GM18507 (cell line): ENCODE measurements at regions not wholly inside any gene's neighbourhood (a gene's known extent, or its start where the extent isn't known, plus 50 kb on each side); places are given as distances from the start of the nearest gene placed in this dataset.

Experiments used
- DNase-seq: peaks from one replicate; pipeline ENCODE4 v3.0.0; 2011; ENCODE audit warnings: low read depth; ENCODE audit not compliant: insufficient read length; ENCODE audit errors: extremely low spot score
- FAIRE-seq: peaks from 2 replicates; lab custom pipeline; 2011; peaks lifted over from hg19 to GRCh38; lab: Jason Lieb, UNC

GRCh38 chr7:17242504-17242903 is 55.9 kb upstream of the AHR start:
- DNase-seq (no peak), FAIRE-seq (no peak)

- FAIRE-seq (peak; percentile 33), DNase-seq (no peak)
These were observed 53.7 kb upstream of the AHR start for GRCh38 chr7:17244786-17245185.

- no peak for DNase-seq
- FAIRE-seq = no peak
These were observed 51.1 kb upstream of the AHR start for GRCh38 chr7:17247357-17247756.

GRCh38 chr7:17248527-17248926 is 49.9 kb upstream of the AHR start:
- FAIRE-seq = peak; percentile 12

More at GRCh38 chr7:17248527-17248926, 49.9 kb upstream of the AHR start:
- no peak for DNase-seq
